Upper lobe of right lung (tissue), 1 donor: ENCODE measurements at regions not wholly inside any gene's neighbourhood (a gene's known extent, or its start where the extent isn't known, plus 50 kb on each side); places are given as distances from the start of the nearest gene placed in this dataset.

Experiments
- ATAC-seq: fragments of 200-7000 bp; cut with Tn5 transposase; one replicate; pipeline ENCODE4 v1.9.1; 2020; ENCODE audit warnings: mild to moderate bottlenecking, moderate library complexity
- DNase-seq: peaks from one replicate; pipeline ENCODE4 v3.0.0-alpha.2; 2020
- H3K27ac ChIP-seq: fragments of 200-600 bp; one replicate; pipeline ENCODE4 v1.8.0; 2022
- H3K27me3 ChIP-seq: fragments of 200-600 bp; one replicate; pipeline ENCODE4 v1.8.0; 2022; ENCODE audit warnings: mild to moderate bottlenecking
- H3K36me3 ChIP-seq: fragments of 200-600 bp; one replicate; pipeline ENCODE4 v1.8.0; 2022
- H3K4me1 ChIP-seq: fragments of 200-600 bp; one replicate; pipeline ENCODE4 v1.8.0; 2022
- H3K4me3 ChIP-seq: fragments of 200-600 bp; one replicate; pipeline ENCODE4 v1.8.0; 2022; ENCODE audit warnings: mild to moderate bottlenecking
- H3K9me3 ChIP-seq: fragments of 200-600 bp; one replicate; pipeline ENCODE4 v1.8.0; 2022
- CTCF ChIP-seq: fragments of 200-600 bp; IDR thresholded peaks from one replicate; pipeline ENCODE4 v1.8.0; 2022; ENCODE audit warnings: antibody characterized with exemption
- intact Hi-C: fragments of 100-400 bp; cut with DNase I; formaldehyde crosslinking; loops from one replicate; pipeline ENCODE4 v1.11.0; 2022
- donor health status: DM: no; HTN: yes; CAD: no; lungs with severe emphysema.

GRCh38 chr10:108078263-108078662, 913.8 kb upstream of the SORCS1 start:
- no peak for TF ChIP-seq CTCF
- intact Hi-C loops: no loop called here
- ATAC-seq (no peak), DNase-seq (no peak)
- Histone ChIP-seq H3K27ac (no peak overlapping the region), H3K27me3 (no peaks in the 10 kb centered on the region), H3K9me3 (no peaks in the 10 kb centered on the region), H3K36me3 (no peaks in the 10 kb centered on the region), H3K4me3 (no peak overlapping the region), H3K4me1 (no peaks in the 10 kb centered on the region)

- no peak overlapping the region for H3K4me3 ChIP-seq
- H3K27me3 ChIP-seq: no peaks in the 10 kb centered on the region
- no peak overlapping the region for H3K27ac ChIP-seq
- H3K4me1 ChIP-seq: no peaks in the 10 kb centered on the region
- intact Hi-C loops: no loop called here
- no peaks in the 10 kb centered on the region for H3K9me3 ChIP-seq
- no peaks in the 10 kb centered on the region for H3K36me3 ChIP-seq
- no peak for ATAC-seq
- TF ChIP-seq CTCF: no peak
- no peak for DNase-seq
These were observed 908.0 kb upstream of the SORCS1 start for GRCh38 chr10:108072466-108072865.

GRCh38 chr10:108070789-108071188, 906.3 kb upstream of the SORCS1 start:
- no peaks in the 10 kb centered on the region for H3K27me3 ChIP-seq
- H3K4me1 ChIP-seq: no peaks in the 10 kb centered on the region
- no peaks in the 10 kb centered on the region for H3K9me3 ChIP-seq
- no peak overlapping the region for H3K4me3 ChIP-seq
- no peak for TF ChIP-seq CTCF
- H3K36me3 ChIP-seq: no peaks in the 10 kb centered on the region
- intact Hi-C loops: no loop called here
- DNase-seq: no peak
- ATAC-seq: no peak
- no peak overlapping the region for H3K27ac ChIP-seq

GRCh38 chr10:108069096-108069495, 904.6 kb upstream of the SORCS1 start:
- intact Hi-C loops: no loop called here
- H3K4me3 ChIP-seq: no peak overlapping the region
- DNase-seq (no peak), ATAC-seq (no peak)
- no peak for TF ChIP-seq CTCF
- no peaks in the 10 kb centered on the region for H3K4me1 ChIP-seq
- no peaks in the 10 kb centered on the region for H3K36me3 ChIP-seq
- no peaks in the 10 kb centered on the region for H3K27me3 ChIP-seq
- no peak overlapping the region for H3K27ac ChIP-seq
- no peaks in the 10 kb centered on the region for H3K9me3 ChIP-seq

- no peak for TF ChIP-seq CTCF
- intact Hi-C loops: no loop called here
- Histone ChIP-seq H3K4me1 (no peaks in the 10 kb centered on the region), H3K27me3 (no peaks in the 10 kb centered on the region), H3K9me3 (no peaks in the 10 kb centered on the region), H3K27ac (no peak overlapping the region), H3K4me3 (no peak overlapping the region), H3K36me3 (no peaks in the 10 kb centered on the region)
- no peak for DNase-seq
- ATAC-seq: no peak
These were observed 900.3 kb upstream of the SORCS1 start for GRCh38 chr10:108064746-108065260.

- ATAC-seq (no peak), DNase-seq (no peak)
- Histone ChIP-seq H3K36me3 (no peaks in the 10 kb centered on the region), H3K9me3 (no peaks in the 10 kb centered on the region), H3K4me1 (no peaks in the 10 kb centered on the region), H3K4me3 (no peak overlapping the region), H3K27ac (no peak overlapping the region), H3K27me3 (no peaks in the 10 kb centered on the region)
- intact Hi-C loops: no loop called here
- no peak for TF ChIP-seq CTCF
These were observed 895.7 kb upstream of the SORCS1 start for GRCh38 chr10:108060246-108060645.
